ENCODE measurements at regions not wholly inside any gene's neighbourhood (a gene's known extent, or its start where the extent isn't known, plus 50 kb on each side); places are given as distances from the start of the nearest gene placed in this dataset.
"Not testable (repeated sequence)": the region's sequence is repeated elsewhere in the genome, so short reads cannot be mapped to it uniquely, and the experiment has no call there.

DNA sequence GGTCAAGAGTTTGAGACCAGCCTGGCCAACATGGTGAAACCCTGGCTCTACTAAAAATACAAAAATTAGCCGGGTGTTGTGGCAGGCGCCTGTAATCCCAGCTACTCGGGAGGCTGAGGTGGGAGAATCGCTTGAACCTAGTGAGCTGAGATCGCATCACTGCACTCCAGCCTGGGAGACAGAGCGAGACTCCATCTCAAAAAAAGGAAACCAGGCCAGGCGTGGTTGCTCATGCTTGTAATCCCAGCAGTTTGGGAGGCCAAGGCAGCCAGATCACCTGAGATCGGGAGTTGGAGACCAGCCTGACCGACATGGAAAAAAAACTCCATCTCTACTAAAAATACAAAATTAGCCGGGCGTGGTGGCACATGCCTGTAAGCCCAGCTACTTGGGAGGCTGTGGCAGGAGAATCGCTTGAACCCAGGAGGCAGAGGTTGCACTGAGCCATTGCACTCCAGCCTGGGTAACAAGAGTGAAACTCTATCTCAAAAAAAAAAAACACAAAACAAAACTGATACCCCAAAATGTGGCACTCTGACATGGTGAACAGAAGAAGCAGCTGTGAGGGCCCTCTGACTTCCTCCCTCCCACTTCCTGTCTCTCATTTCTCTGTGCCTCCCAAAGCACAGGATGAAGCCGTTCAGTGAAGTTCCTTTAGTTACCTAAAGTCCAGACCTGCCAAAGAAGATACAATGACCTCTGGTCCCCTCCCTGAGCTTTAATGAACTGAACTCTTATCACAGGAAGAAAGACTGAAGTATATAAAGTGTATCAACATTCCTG lies 93.2 kb upstream of the GRIN2A start:
- DNase-seq (ENCODE audit: low read depth): not testable (repeated sequence)

GRCh38 chr16:10277597-10277996 lies 95.4 kb upstream of the GRIN2A start:
- no peak for DNase-seq (ENCODE audit: low read depth)

- DNase-seq (ENCODE audit: low read depth): no peak
These were observed 98.3 kb upstream of the GRIN2A start for GRCh38 chr16:10280262-10281170.

- no peak for DNase-seq (ENCODE audit: low read depth)
These were observed 100.1 kb upstream of the GRIN2A start for GRCh38 chr16:10282367-10282766.

- DNase-seq (ENCODE audit: low read depth): not testable (repeated sequence)
These were observed 101.0 kb upstream of the GRIN2A start for GRCh38 chr16:10283246-10283645.

DNA sequence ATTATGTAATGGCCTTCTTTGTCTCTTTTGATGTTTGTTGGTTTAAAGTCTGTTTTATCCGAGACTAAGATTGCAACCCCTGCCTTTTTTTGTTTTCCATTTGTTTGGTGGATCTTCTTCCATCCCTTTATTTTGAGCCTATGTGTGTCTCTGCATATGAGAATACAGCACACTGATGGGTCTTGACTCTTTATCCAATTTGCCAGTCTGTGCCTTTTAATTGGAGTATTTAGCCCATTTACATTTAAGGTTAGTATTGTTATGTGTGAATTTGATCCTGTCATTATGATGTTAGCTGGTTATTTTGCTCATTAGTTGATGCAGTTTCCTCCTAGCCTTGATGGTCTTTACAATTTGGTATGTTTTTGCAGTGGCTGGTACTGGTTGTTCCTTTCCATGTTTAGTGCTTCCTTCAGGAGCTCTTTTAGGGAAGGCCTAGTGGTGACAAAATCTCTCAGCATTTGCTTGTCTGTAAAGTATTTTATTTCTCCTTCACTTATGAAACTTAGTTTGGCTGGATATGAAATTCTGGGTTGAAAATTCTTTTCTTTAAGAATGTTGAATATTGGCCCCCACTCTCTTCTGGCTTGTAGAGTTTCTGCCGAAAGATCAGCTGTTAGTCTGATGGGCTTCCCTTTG lies 95.3 kb upstream of the ATF7IP2 start:
- not testable (repeated sequence) for DNase-seq (ENCODE audit: low read depth)

DNA sequence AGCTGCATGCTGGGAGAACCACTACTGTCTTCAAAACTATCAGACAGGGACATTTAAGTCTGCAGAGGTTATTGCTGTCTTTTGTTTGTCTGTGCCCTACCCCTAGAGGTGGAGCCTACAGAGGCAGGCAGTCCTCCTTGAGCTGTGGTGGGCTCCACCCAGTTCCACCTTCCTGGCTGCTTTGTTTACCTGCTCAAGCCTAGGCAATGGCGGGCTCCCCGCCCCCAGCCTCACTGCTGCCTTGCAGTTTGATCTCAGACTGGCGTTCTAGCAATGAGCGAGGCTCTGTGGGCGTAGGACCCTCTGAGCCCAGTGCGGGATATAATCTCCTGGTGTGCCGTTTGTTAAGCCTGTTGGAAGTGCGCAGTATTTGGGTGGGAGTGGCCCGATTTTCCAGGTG lies 93.7 kb upstream of the ATF7IP2 start:
- DNase-seq (ENCODE audit: low read depth): not testable (repeated sequence)

DNA sequence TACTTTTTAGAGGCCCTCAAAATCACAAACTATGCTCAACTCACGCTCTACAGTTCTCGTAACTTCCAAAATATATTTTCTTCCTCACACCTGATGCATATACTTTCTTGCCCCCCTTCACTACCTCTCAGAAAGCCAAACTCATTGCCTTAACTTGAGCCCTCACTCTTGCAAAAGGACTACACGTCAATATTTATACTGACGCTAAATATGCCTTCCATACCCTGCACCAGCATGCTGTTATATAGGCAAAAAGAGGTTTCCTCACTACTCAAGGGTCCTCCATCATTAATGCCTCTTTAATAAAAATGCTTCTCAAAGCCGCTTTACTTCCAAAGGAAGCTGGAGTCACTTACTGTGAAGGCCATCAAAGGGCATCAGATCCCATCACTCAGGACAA lies 92.9 kb upstream of the ATF7IP2 start:
- not testable (repeated sequence) for DNase-seq (ENCODE audit: low read depth)

GRCh38 chr16:10294153-10294552 lies 91.7 kb upstream of the ATF7IP2 start:
- not testable (repeated sequence) for DNase-seq (ENCODE audit: low read depth)

- DNase-seq (ENCODE audit: low read depth): no peak
These were observed 88.9 kb upstream of the ATF7IP2 start for GRCh38 chr16:10296956-10297340.

GRCh38 chr16:10297341-10298006 lies 88.4 kb upstream of the ATF7IP2 start:
- no peak for DNase-seq (ENCODE audit: low read depth)

- DNase-seq (ENCODE audit: low read depth): no peak
These were observed 85.0 kb upstream of the ATF7IP2 start for GRCh38 chr16:10300905-10301304.

DNA sequence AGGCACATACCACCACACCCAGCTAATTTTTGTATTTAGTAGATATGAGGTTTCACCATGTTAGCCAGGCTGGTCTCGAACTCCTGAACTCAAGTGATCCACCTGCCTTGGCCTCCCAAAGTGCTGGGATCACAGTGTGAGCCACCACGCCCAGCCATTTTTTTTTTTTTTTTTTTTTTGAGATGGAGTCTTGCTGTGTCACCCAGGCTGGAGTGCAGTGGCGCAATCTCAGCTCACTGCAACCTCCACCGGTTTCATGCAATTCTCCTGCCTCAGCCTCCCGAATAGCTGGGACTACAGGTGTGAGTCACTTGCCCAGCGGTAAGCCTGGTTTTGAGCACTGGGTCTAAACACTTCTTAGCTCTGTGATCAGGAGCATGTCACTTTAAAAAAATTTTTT lies 84.3 kb upstream of the ATF7IP2 start:
- not testable (repeated sequence) for DNase-seq (ENCODE audit: low read depth)

DNA sequence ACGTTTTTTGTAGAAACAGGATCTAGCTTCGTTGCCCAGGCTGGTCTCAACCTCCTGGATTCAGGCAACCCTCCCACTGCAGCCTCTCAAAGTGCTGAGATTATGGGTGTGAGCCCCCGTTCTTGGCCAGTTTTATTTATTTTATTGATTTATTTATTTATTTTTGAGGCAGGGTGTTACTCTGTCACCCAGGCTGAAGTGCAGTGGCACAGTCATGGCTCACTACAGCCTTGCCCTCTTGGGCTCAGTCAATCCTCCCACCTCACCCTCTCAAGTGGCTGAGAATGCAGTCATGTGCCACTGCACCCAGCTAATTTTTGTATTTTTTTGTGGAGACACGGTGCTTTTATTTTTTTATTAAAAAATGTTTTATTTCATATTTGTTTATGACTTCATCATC lies 79.9 kb upstream of the ATF7IP2 start:
- DNase-seq (ENCODE audit: low read depth): no peak

DNA sequence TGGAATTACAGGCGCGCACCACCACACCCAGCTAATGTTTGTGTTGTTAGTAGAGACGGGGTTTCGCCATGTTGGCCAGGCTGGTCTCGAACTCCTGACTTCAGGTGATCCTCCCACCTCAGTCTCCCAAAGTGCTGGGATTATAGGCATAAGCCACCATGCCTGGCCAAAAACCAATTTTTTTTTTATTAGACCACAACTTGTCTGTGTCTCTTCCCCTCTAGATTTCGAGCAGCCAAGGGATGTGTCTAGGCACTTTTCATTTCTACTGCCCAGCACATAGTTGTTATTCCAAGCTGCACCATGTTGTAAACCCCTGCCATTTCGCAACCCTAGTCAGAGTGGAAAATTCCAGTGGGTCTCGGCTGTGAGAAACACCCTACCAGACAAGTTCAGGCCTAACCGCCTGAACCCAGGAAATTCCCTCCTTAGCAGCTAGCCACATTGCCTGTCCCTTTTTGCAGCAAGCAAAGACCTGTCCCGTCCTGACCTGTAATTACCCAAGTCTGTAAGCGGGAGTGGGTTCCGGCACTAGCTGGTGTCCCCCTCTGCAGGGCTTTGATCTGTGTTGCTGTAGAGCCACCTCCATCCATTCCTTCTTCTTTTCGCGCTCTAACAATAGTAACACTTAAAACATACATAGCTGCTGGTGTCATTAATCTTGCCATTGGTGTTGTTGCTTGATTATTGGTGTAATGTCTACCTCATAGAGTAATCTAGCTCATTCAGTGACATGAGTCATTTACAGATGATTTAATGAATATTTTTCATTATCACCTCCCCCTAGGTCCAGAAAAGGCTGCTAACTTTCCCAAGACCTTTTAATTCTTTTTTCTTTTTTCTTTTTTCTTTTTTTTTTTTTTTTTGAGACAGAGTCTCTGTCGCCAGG lies 77.3 kb upstream of the ATF7IP2 start:
- no peak for DNase-seq (ENCODE audit: low read depth)

DNA sequence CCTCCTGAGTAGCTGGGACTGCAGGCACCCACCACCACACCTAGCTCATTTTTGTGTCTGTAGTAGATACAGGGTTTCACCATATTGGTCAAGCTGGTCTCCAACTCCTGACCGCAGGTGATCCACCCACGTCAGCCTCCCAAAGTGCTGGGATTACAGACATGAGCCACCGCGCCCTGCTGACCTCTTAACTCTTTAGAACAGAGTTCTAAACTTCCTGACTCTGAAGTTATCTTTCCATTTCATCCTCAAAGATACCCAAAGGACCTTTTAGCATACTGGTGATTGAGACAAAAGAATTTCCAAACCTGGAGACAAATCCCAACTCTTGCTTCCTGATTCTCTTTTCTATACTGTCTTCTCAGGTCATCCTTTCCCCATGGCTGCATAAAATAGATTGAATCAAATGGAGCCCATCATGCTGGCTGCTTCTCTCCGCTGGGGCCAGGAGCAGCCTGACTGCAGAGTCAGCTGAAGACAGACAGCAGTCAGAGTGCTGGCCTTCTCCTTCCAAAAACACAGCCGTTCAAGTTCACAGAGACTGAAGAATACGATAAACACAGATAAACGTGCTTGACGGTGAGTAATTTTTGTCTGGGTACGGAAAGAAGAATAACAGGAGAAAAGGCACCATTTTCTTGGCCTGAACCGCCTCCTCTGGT lies 76.5 kb upstream of the ATF7IP2 start:
- DNase-seq (ENCODE audit: low read depth): no peak

- no peak for DNase-seq (ENCODE audit: low read depth)
These were observed 73.9 kb upstream of the ATF7IP2 start for GRCh38 chr16:10312008-10312407.

GRCh38 chr16:10312784-10313724 lies 72.8 kb upstream of the ATF7IP2 start:
- no peak for DNase-seq (ENCODE audit: low read depth)

- no peak for DNase-seq (ENCODE audit: low read depth)
These were observed 71.5 kb upstream of the ATF7IP2 start for GRCh38 chr16:10314317-10314716.
